ENCODE measurements at regions not wholly inside any gene's neighbourhood (a gene's known extent, or its start where the extent isn't known, plus 50 kb on each side); places are given as distances from the start of the nearest gene placed in this dataset.

- TF ChIP-seq, protein P1, sequence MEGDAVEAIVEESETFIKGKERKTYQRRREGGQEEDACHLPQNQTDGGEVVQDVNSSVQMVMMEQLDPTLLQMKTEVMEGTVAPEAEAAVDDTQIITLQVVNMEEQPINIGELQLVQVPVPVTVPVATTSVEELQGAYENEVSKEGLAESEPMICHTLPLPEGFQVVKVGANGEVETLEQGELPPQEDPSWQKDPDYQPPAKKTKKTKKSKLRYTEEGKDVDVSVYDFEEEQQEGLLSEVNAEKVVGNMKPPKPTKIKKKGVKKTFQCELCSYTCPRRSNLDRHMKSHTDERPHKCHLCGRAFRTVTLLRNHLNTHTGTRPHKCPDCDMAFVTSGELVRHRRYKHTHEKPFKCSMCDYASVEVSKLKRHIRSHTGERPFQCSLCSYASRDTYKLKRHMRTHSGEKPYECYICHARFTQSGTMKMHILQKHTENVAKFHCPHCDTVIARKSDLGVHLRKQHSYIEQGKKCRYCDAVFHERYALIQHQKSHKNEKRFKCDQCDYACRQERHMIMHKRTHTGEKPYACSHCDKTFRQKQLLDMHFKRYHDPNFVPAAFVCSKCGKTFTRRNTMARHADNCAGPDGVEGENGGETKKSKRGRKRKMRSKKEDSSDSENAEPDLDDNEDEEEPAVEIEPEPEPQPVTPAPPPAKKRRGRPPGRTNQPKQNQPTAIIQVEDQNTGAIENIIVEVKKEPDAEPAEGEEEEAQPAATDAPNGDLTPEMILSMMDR (IDR thresholded peaks at IDR 0.05 in 8 of 11, conservative IDR thresholded peaks at IDR 0.05 in 3 of 11) = no peak
- no peak for TF ChIP-seq POLR2A (IDR thresholded peaks at IDR 0.05)
Observed at GRCh38 chr1:94721240-94721639, 98.9 kb upstream of the SLC44A3 start.

Measured in spleen (tissue), 7 donors.